Lung (tissue), 11 donors: ENCODE measurements at regions not wholly inside any gene's neighbourhood (a gene's known extent, or its start where the extent isn't known, plus 50 kb on each side); places are given as distances from the start of the nearest gene placed in this dataset.

Source experiments
- ATAC-seq: fragments of 200-7000 bp; cut with Tn5 transposase; one replicate; pipeline ENCODE4 v1.9.1; 2020; ENCODE audit warnings: moderate number of reproducible peaks; ENCODE audit not compliant: insufficient read depth, low FRiP score
- DNase-seq, 3 donors: peaks; one replicate each; pipeline ENCODE4 v3.0.0-alpha.2; 2013 to 2017
- H3K27ac ChIP-seq, 2 donors: one replicate each; pipeline ENCODE4 v1.5.1; 2013; ENCODE audit warnings: mild to moderate bottlenecking in 2 of 2, moderate library complexity in 2 of 2, control low read depth in 1 of 2, inconsistent platforms in 1 of 2, low read depth in 1 of 2, low read length in 1 of 2
- H3K27me3 ChIP-seq, 3 donors: one replicate each; pipeline ENCODE4 v1.5.1; 2013; ENCODE audit warnings: low read length in 2 of 3; ENCODE audit not compliant: control insufficient read depth in 3 of 3, insufficient read depth in 3 of 3
- H3K36me3 ChIP-seq, 4 donors: one replicate each; pipeline ENCODE4 v1.5.1; 2013; ENCODE audit warnings: low read length in 4 of 4, mild to moderate bottlenecking in 1 of 4, moderate library complexity in 1 of 4; ENCODE audit not compliant: control insufficient read depth in 4 of 4, insufficient read depth in 4 of 4
- H3K4me1 ChIP-seq, 5 donors: one replicate each; pipeline ENCODE4 v1.5.1; 2013; ENCODE audit warnings: low read length in 5 of 5, mild to moderate bottlenecking in 2 of 5, moderate library complexity in 1 of 5; ENCODE audit not compliant: control insufficient read depth in 5 of 5, insufficient read depth in 5 of 5
- H3K4me3 ChIP-seq: one replicate; pipeline ENCODE4 v1.5.1; 2013; ENCODE audit warnings: mild to moderate bottlenecking, control low read depth, moderate library complexity
- H3K9ac ChIP-seq, 2 donors: one replicate each; pipeline ENCODE4 v1.5.1; 2013; ENCODE audit warnings: low read length in 2 of 2, control low read depth in 1 of 2; ENCODE audit not compliant: insufficient read depth in 1 of 2
- H3K9me3 ChIP-seq, 4 donors: one replicate each; pipeline ENCODE4 v1.5.1; 2013; ENCODE audit warnings: low read length in 3 of 4, mild to moderate bottlenecking in 1 of 4, moderate library complexity in 1 of 4; ENCODE audit not compliant: control insufficient read depth in 4 of 4, insufficient read depth in 3 of 4
- WGBS, 2 donors: extraction: QIAGEN DNeasy Blood & Tissue Kit; methylation state at CpG; one replicate each; pipeline ENCODE4 v1.1.7; 2013; 5-methylcytosine and 5-hydroxymethylcytosine counted together
- TF ChIP-seq, protein P1 (sequence below): IDR thresholded peaks from 2 replicates; pipeline ENCODE4 v1.5.1; 2012; ENCODE audit warnings: mild to moderate bottlenecking; ENCODE audit errors: control extremely low read depth, extremely low read depth
- donor health status: control.
- donor health status: control.
- donor health status: Bipolar disorder and iron deficiency.
- donor health status: healthy.
- donor health status: DM: yes; HTN: yes; CAD: no.

DNA sequence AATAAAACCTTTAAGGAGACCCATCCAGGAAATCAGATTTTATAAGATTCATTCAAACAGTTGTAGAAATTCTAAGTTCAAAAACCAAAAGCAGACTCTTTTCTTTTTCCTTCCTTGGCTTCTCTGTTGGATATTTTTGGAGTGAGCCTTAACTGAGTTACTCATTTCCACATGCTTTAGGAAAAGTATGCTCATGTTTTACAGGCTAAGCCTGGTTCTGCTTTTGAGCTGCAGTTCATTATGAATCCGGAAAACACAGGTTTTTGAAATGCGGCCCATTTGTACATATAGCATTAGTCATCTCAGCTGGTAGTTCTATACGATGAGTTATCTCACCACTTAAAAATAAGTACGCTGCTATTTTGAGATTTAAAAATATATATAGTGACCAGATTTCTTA is 156.6 kb upstream of the DMRT1 start:
- 63 to 72% methylated on average over 4 of the region's 4 CpGs for WGBS, 2 donors
- H3K9ac ChIP-seq = no peak overlapping the region

GRCh38 chr9:686321-686813 is 155.1 kb upstream of the DMRT1 start:
- no peak overlapping the region for H3K4me3 ChIP-seq
- H3K36me3 ChIP-seq = peaks cover 0 to 1% (median 0%) of the 10 kb centered on the region in 4 donors
- ATAC-seq (peak; percentile 60), DNase-seq (no peak)
- no peaks in the 10 kb centered on the region for H3K27me3 ChIP-seq
- TF ChIP-seq, protein P1, sequence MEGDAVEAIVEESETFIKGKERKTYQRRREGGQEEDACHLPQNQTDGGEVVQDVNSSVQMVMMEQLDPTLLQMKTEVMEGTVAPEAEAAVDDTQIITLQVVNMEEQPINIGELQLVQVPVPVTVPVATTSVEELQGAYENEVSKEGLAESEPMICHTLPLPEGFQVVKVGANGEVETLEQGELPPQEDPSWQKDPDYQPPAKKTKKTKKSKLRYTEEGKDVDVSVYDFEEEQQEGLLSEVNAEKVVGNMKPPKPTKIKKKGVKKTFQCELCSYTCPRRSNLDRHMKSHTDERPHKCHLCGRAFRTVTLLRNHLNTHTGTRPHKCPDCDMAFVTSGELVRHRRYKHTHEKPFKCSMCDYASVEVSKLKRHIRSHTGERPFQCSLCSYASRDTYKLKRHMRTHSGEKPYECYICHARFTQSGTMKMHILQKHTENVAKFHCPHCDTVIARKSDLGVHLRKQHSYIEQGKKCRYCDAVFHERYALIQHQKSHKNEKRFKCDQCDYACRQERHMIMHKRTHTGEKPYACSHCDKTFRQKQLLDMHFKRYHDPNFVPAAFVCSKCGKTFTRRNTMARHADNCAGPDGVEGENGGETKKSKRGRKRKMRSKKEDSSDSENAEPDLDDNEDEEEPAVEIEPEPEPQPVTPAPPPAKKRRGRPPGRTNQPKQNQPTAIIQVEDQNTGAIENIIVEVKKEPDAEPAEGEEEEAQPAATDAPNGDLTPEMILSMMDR = no peak
- peaks cover 0 to 2% (median 0%) of the 10 kb centered on the region in 4 donors for H3K9me3 ChIP-seq
- H3K9ac ChIP-seq = no peak overlapping the region
- peaks cover 0 to 15% (median 11%) of the 10 kb centered on the region in 5 donors for H3K4me1 ChIP-seq
- WGBS, 2 donors = 84 to 90% methylated on average over 7 of the region's 7 CpGs
- H3K27ac ChIP-seq = peak overlapping the region; percentile 22 to 70

More for the DNA sequence above, 156.6 kb upstream of the DMRT1 start:
- Histone ChIP-seq H3K4me1 (peaks cover 0 to 17% (median 11%) of the 10 kb centered on the region in 5 donors), H3K27ac (no peak overlapping the region), H3K9me3 (peaks cover 0 to 2% (median 0%) of the 10 kb centered on the region in 4 donors), H3K36me3 (peaks cover 0 to 1% (median 0%) of the 10 kb centered on the region in 4 donors), H3K27me3 (no peaks in the 10 kb centered on the region), H3K4me3 (no peak overlapping the region)
- TF ChIP-seq, protein P1 = no peak
- ATAC-seq (no peak), DNase-seq (no peak)

DNA sequence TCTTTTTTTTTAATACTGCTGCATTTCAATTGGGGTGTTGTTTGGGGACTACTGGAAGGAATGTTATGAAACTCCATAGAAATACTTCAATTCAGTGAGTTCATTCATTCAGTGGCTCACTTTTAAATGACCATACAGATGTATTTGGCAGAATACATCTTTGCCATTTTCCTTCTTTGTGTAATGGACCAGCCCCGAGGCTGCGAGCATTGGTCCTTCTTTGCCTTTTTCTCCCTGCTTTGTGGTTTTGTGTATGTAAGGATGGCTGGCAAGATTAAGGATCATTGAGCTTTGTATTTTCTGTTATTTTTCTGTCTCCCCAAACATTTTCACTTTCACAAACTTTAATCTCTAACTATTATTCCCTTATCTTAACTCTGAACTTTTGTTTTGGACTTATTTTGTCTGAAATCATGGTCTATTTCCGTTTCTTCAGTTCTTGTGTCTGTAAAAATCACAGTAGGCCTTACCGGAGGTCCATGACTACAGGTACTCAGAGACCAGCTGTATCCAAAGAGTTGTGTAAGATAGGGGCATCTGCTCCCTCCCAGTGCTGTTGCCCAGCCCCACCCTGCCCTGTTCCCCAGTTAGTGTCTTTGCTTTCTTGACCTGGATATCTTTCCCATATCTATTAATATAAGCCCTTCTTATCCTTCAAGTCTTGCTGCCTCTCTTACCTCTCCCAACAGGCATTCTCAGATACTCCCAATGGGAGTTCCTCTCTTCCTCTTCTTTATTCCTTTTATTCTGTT is 154.3 kb upstream of the DMRT1 start:
- no peak overlapping the region for H3K9ac ChIP-seq
- no peak for ATAC-seq
- no peaks in the 10 kb centered on the region for H3K27me3 ChIP-seq
- peaks cover 4 to 18% (median 11%) of the 10 kb centered on the region in 5 donors for H3K4me1 ChIP-seq
- peaks cover 0 to 2% (median 0%) of the 10 kb centered on the region in 4 donors for H3K9me3 ChIP-seq
- peak overlapping the region in 1 of 2 donors; percentile 70 for H3K27ac ChIP-seq
- DNase-seq = no peak
- no peak overlapping the region for H3K4me3 ChIP-seq
- WGBS, 2 donors = 97 to 98% methylated on average over 4 of the region's 4 CpGs
- peaks cover 0 to 1% (median 0%) of the 10 kb centered on the region in 4 donors for H3K36me3 ChIP-seq
- TF ChIP-seq, protein P1 = no peak
